DMS53 treated with DMSO at 0.1 percent for 48 hours (cell line): ENCODE measurements at regions not wholly inside any gene's neighbourhood (a gene's known extent, or its start where the extent isn't known, plus 50 kb on each side); places are given as distances from the start of the nearest gene placed in this dataset.

ENCODE experiments used
- DNase-seq: peaks from one replicate; lab custom pipeline; 2025; ENCODE audit not compliant: unreplicated experiment; lab: John Stamatoyannopoulos, UW

GRCh38 chr1:105997516-105997915, 1059.0 kb upstream of the PRMT6 start:
- no peak for DNase-seq

DNA sequence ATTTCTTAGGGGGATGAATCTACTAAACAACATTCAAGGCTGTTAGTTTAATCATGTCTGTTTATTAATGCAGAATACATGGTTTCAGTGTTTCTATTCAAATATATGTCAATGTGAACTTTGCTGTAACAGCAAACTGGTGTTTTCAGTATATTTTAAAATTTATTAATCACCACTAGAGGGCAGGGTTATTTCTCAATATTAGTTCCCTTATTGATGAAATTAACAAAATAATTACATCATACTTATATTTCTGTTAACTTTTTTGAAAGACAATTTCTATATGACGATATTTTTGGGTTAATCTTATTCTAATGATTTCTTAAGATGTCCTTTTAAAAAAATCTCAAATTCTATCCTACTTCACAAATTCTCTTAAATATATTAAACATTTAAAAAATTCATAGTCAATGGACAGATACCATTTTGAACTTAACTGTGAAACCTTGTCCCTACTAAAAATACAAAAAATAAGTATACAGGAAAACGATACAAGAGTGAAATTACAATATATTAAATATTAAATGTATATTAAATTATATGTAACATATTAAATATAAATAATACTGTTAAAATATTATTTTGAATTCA, 1034.1 kb upstream of the PRMT6 start:
- peak; percentile 19 for DNase-seq

DNA sequence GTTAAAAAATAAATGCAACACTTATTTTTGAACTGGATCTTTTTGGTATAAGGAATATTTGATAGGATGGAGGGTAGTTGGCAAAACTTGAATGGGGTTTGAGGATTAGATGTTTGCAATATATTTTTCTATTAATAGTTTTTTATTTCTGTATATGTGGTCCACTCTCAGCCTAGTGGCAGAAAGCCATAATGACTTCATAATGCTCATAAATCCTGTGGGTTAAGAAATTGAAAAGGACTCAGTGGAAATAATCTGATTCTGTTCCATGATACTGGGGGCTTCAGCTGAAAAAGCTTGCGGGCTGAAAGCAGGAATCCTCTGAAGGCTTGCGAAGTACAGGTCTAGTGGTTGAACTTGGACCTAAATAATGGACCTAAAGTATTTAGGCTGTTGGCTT, 1028.6 kb upstream of the PRMT6 start:
- DNase-seq = no peak

DNA sequence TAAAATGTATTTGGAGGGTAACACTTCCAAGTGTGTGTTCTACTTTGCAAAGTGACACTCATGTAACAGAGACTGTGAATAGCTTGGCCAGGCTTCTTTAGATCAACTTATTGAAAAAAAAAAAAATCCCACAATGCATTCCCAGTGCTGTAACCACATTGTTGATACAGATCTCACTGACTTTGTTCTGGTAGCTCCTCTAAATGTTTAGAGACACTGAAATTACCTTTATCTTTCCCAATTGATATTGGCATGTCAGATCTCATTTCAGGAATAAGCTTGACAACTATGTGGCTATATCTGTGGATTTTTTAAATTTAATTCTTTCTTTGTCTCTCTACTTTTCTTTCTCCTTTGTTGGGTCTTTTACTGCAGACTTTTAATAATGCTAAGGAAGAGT, 1018.9 kb upstream of the PRMT6 start:
- no peak for DNase-seq

GRCh38 chr1:106038260-106038659, 1018.2 kb upstream of the PRMT6 start:
- no peak for DNase-seq

GRCh38 chr1:106043971-106044370, 1012.5 kb upstream of the PRMT6 start:
- no peak for DNase-seq

DNA sequence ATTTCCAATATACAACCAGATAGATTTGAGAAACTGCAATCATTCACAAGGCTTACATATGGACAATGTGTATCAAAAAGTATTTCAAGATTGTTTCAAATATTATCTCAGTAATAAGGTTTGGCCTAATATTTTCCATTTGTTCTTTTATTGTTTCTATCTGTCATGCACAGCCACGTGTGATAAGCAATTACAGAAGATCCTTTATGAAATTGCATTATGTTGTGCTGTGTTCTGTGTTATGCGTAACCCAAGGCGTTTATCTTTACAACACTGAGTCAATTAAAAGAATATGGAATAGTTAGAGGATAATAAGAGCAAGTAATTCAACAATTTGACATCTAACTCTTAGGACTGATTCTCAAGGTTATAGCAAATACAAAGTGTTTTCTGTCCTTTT, 1009.3 kb upstream of the PRMT6 start:
- no peak for DNase-seq

DNA sequence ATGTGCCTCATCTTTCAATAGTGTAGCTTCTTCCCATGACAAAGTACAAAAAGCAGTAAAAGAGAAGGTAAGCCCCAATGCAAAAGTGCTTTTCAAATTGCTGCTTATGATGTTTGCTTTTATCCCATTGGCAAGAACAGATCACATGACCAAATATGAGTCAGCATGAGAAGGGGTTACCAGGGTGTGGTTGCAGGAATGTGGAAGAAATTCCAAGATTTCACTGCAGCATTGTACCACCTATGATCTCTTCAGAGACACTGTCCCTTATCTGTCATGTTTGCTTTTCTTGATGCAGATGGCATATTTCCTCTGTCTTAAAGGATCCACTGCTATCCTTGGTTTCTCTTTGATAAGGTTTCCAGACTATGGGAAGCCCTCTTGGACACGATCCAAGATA, 1006.9 kb upstream of the PRMT6 start:
- no peak for DNase-seq

GRCh38 chr1:106055855-106056254, 1000.6 kb upstream of the PRMT6 start:
- no peak for DNase-seq

GRCh38 chr1:106061586-106062495, 994.6 kb upstream of the PRMT6 start:
- DNase-seq = peak; percentile 62

DNA sequence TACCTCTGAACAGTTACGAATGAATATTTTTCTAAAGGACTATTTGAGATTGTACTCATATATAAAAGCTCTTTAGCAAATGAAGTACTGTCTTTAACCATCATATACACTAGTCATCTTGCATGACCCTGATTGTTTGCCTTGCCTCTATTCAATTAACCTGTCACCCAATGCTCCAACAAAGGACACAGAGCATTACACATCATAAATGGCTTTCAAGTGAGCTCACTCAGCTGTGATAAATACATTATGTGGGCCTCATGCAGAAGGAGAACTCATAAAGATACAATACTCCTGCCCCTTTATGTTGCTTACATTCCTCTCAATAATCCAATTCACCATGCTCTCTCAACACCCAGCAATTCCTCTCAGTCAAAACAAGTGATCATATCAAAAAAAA, 993.0 kb upstream of the PRMT6 start:
- peak; percentile 90 for DNase-seq

DNA sequence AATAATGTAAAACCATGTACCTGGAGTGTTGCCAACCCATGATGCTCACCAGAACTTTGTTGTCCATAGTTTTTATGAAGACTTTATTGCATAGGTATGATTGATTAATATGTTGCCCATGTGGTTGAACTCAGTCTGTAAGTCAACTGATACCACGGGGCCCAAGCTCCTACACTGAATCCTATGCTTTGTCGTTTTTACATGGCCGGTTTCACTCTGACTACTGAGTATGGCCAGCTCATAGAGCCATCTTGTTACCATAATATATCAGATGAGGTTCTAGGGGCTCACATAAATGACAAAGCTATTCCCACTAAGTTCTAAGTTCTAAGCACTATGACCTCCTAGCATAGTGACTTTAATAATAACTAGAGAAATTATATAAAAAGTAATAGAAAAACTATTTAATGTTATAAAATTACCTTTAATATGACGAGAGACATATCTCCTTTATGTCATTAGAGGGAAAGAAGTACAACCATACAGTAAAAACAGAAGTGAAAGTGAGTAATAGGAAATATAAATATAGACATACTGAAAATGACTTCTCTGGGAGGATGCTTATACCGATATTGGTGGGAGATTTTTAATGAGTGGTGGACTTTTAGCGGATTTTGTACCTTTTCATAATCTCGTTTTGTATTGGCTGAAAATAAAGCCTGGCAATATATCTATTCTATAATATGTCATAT, 983.4 kb upstream of the PRMT6 start:
- no peak for DNase-seq

- peak; percentile 9 for DNase-seq
Observed at GRCh38 chr1:106080608-106081325, 975.7 kb upstream of the PRMT6 start.

DNA sequence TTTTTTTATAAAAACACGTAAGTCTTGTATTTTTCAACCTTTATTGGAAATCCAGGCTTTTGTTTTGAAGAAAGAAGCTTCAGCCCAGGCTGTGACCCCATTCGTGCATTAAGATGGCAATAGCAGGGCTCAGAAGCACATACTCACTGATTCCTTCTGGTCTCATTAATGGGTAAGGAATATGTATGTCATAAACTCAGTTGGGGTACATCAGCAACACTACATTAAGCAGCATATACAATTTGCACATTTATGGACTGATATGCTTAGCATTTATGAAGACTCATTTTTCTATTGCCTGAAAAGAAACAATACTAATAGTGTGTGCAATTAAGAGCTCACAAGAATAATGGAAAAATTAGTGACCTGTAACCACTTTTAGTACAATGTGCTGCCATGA, 945.4 kb upstream of the PRMT6 start:
- no peak for DNase-seq

- DNase-seq = no peak
Observed at GRCh38 chr1:106113851-106114250, 942.6 kb upstream of the PRMT6 start.

- DNase-seq = no peak
Observed at GRCh38 chr1:106120789-106121188, 935.7 kb upstream of the PRMT6 start.

- no peak for DNase-seq
Observed at GRCh38 chr1:106121728-106122127, 934.7 kb upstream of the PRMT6 start.

- no peak for DNase-seq
Observed at GRCh38 chr1:106134561-106134960, 921.9 kb upstream of the PRMT6 start.

GRCh38 chr1:106173101-106173500, 883.4 kb upstream of the PRMT6 start:
- DNase-seq = no peak

DNA sequence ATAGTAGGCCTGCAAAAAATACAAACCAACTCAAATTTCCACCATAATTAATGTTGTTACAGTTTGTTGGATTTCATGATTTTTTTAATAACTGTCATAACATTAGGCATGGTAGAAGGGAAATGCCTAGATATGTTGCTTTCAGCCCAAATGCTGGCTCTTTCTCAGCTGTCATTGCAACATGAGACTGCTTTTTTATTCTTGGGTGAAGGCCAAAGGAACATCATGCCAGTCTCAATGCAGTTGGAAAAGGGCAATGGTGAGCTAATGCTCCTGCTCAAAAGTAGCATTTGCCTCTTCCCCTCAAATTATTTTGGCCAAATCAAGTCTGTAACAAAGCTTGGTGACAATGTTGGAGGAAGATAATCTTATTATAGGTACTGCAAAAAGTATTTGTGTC, 877.7 kb upstream of the PRMT6 start:
- no peak for DNase-seq

DNA sequence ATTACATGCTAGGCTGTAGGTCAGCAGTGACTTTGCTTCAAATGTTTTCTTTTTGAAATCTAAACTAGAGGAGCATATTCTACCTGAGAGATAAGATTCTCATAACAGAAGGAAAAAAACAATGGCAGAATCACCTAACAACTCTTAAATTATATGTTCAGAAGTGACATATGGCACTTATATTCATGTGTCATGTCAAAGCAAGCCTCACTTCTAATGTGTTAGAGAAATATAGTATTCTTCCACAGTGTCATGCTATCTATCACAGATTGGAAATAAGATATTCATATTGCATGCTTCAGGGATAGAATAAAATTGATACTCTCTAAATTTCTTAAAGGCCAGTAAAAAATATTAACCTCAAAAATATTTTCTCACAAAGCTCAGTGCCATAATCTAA, 874.6 kb upstream of the PRMT6 start:
- DNase-seq = no peak
